HL-60 (cell line): ENCODE measurements at regions not wholly inside any gene's neighbourhood (a gene's known extent, or its start where the extent isn't known, plus 50 kb on each side); places are given as distances from the start of the nearest gene placed in this dataset.
"Not testable (repeated sequence)": the region's sequence is repeated elsewhere in the genome, so short reads cannot be mapped to it uniquely, and the experiment has no call there.

Experiments
- CTCF ChIP-seq: IDR thresholded peaks from one replicate; pipeline ENCODE4 v1.5.1; 2011; ENCODE audit warnings: low read length, control low read depth, inconsistent platforms; ENCODE audit not compliant: insufficient read depth
- REST ChIP-seq: IDR thresholded peaks from 2 replicates; pipeline ENCODE4 v1.6.1; 2012; ENCODE audit warnings: low read depth; ENCODE audit not compliant: insufficient replicate concordance

- TF ChIP-seq REST, CTCF: not testable (repeated sequence)
Measured at GRCh38 chr5:104033186-104033585, 470.6 kb upstream of the NUDT12 start.
